ENCODE measurements at regions not wholly inside any gene's neighbourhood (a gene's known extent, or its start where the extent isn't known, plus 50 kb on each side); places are given as distances from the start of the nearest gene placed in this dataset.
A peak's percentile ranks its signal among the peaks of the same experiment; 100 is the strongest.
"Not testable (repeated sequence)": the region's sequence is repeated elsewhere in the genome, so short reads cannot be mapped to it uniquely, and the experiment has no call there.

DNA sequence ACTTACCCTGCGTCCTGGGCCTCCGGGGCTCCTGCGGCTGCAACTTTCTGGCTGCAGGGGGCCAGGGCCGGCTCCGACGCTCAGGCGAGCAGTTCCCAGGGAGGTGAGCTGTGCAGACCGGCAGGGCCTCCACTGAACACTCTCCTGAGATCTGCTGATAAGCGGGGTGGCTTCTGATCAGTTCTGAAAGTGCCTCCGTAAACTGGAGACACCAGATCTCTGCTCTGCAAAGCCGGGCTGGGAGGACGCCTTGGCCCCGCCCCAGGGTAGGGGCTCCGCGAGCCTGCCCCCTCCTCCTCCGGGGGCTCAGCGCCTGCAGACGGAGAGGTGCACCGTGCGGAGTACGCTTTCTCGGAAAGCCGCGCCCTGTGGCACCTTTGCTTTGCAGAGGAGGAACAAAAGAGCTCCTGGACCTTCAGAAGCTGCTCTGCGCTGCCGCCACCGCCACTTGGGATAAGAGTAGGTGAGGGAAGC is 141.3 kb upstream of the VKORC1L1 start:
- ChIA-PET POLR2A (no interaction called here), CTCF (interaction anchor here (1.3 kb wide), 1 partner anchor 86 kb away, joined by 4 read pairs; no protein-coding TSS in a partner anchor)
- TF ChIP-seq, protein P1, sequence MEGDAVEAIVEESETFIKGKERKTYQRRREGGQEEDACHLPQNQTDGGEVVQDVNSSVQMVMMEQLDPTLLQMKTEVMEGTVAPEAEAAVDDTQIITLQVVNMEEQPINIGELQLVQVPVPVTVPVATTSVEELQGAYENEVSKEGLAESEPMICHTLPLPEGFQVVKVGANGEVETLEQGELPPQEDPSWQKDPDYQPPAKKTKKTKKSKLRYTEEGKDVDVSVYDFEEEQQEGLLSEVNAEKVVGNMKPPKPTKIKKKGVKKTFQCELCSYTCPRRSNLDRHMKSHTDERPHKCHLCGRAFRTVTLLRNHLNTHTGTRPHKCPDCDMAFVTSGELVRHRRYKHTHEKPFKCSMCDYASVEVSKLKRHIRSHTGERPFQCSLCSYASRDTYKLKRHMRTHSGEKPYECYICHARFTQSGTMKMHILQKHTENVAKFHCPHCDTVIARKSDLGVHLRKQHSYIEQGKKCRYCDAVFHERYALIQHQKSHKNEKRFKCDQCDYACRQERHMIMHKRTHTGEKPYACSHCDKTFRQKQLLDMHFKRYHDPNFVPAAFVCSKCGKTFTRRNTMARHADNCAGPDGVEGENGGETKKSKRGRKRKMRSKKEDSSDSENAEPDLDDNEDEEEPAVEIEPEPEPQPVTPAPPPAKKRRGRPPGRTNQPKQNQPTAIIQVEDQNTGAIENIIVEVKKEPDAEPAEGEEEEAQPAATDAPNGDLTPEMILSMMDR (IDR thresholded peaks at IDR 0.05; ENCODE audit: control extremely low read depth, extremely low read depth, low read depth, missing control alignments): no peak
- peak; percentile 19 for DNase-seq (ENCODE audit: extremely low spot score)

DNA sequence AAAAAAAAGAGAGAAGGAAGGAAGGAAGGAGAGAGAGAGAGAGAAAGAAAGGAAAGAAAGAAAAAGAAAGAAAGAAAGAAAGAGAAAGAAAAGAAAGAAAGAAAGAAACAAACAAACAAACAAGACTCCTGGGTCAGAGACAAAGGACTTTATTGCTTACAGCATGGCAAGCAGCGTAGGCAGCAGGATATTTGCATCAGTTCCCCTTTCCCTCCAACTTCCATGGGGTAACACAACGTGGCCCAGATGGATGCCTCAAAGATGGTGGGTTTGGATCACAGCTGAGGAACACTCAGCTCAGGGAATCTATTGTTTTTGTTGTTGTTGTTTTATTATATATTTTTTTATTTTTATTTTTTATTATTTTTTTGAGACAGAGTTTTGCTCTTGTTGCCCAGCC is 128.5 kb upstream of the VKORC1L1 start:
- CTCF ChIA-PET: no interaction called here

GRCh38 chr7:65746398-65746669 is 126.5 kb upstream of the VKORC1L1 start:
- TF ChIP-seq, protein P1 (IDR thresholded peaks at IDR 0.05; ENCODE audit: control extremely low read depth, extremely low read depth, low read depth, missing control alignments): no peak
- ChIA-PET CTCF (no interaction called here), POLR2A (no interaction called here)
- no peak for DNase-seq (ENCODE audit: extremely low spot score)

More for the DNA sequence above, 128.5 kb upstream of the VKORC1L1 start:
- POLR2A ChIA-PET: no interaction called here
- no peak for DNase-seq (ENCODE audit: extremely low spot score)
- TF ChIP-seq, protein P1 (IDR thresholded peaks at IDR 0.05; ENCODE audit: control extremely low read depth, extremely low read depth, low read depth, missing control alignments): no peak

- TF ChIP-seq, protein P1 (IDR thresholded peaks at IDR 0.05; ENCODE audit: control extremely low read depth, extremely low read depth, low read depth, missing control alignments): no peak
- DNase-seq (ENCODE audit: extremely low spot score): no peak
- CTCF ChIA-PET: interaction anchor here (2.0 kb wide), 1 partner anchor 91 kb away, joined by 6 read pairs; no protein-coding TSS in a partner anchor
- POLR2A ChIA-PET: interaction anchor here (0.6 kb wide), 2 partner anchors 22 to 144 kb away, joined by 3 to 5 read pairs; no protein-coding TSS in a partner anchor
These were observed 123.8 kb upstream of the VKORC1L1 start for GRCh38 chr7:65749039-65749438.

DNA sequence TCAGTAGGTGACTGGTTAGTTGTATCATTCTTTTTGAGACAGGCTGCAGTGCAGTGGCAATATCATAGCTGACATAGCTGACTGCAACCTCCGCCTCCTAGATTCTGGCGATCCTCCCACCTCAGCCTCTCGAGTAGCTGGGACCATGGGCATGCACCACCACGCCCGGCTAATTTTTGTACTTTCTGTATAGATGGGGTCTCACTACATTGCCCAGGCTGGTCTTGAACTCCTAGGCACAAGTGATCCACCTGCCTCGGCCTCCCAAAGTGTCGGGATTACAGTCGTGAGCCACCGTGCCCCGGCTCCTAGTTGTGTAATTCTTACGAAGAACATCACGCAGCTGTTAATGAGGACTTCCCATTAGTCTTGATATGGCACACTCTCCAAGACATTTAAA is 123.4 kb upstream of the VKORC1L1 start:
- ChIA-PET CTCF (interaction anchor here (0.6 to 2.0 kb wide), 4 partner anchors 8 to 91 kb away, joined by 3 to 6 read pairs (median 4); no protein-coding TSS in a partner anchor), POLR2A (no interaction called here)
- no peak for DNase-seq (ENCODE audit: extremely low spot score)
- TF ChIP-seq, protein P1 (IDR thresholded peaks at IDR 0.05; ENCODE audit: control extremely low read depth, extremely low read depth, low read depth, missing control alignments): no peak

DNA sequence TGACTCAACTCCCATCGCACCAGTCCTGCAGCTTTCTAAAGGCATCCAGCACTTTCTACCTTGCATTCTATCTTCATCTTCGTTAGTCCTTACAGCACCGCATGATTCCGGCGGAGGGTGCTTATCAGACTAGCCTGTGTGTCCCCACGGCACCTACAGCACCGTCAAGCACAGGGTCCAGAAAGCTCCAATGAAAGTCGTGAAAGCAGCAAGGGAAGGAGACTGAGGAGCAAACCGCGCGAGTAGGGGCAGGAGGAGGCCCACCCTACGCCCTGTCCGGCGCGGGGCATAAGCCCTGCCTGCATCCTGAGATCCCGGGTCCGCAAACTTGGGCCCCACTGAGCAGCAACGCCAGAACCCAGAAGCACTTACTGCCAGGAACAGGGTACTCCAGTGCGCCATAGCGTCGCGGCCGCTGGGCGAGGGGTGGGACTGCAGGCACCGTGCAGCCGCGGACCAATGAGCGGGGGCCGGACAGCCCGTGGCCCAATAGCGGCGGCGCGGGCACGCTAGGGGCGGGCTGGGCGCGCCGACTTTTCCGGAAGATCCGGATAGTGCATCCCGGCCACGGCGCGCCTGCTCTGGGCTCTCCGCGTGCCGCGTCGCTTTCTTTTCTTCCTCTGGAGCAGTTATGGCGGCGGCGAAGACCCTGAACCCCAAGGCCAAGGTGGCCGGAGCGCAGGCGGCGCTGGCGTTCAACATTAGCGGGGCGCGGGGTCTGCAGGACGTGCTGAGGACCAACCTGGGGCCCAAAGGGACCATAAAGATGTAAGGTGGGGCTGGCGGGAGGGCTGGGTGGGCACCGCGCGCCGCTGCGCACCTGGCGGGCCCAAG is 122.1 kb upstream of the VKORC1L1 start:
- CTCF ChIA-PET: interaction anchor here (0.9 to 2.0 kb wide), 5 partner anchors 55 to 228 kb away, joined by 3 to 8 read pairs (median 4); no protein-coding TSS in a partner anchor
- POLR2A ChIA-PET: no interaction called here
- TF ChIP-seq, protein P1 (IDR thresholded peaks at IDR 0.05; ENCODE audit: control extremely low read depth, extremely low read depth, low read depth, missing control alignments): no peak

DNA sequence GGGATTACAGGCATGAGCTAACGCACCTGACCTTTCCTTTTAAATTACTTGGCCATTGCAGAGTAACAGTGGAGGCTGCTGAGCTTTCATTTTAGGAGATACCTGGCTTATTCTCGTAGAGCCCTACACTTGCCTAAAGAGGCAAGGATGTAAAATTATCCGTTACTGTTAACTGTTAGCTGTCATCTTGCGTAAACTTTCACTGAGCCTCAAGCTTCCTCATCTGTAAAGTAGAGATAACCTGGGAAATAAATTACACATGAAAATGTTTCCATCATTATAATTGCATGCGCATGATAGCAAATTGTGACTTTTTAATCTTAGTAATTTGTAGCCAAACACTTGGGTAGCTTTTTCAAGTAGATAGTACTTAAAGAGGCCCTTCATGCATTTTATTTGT is 118.8 kb upstream of the VKORC1L1 start:
- DNase-seq (ENCODE audit: extremely low spot score); CTCF ChIA-PET: not testable (repeated sequence)

More for the DNA sequence above, 122.1 kb upstream of the VKORC1L1 start:
- DNase-seq (ENCODE audit: extremely low spot score): peak; percentile 96

GRCh38 chr7:65758991-65759390 is 113.9 kb upstream of the VKORC1L1 start:
- DNase-seq (ENCODE audit: extremely low spot score); CTCF ChIA-PET; POLR2A ChIA-PET: not testable (repeated sequence)

More for the DNA sequence above, 118.8 kb upstream of the VKORC1L1 start:
- POLR2A ChIA-PET: not testable (repeated sequence)

- POLR2A ChIA-PET; DNase-seq (ENCODE audit: extremely low spot score): not testable (repeated sequence)
- CTCF ChIA-PET: interaction anchor here (1.1 kb wide), 1 partner anchor 78 kb away, joined by 3 read pairs; no protein-coding TSS in a partner anchor
These were observed 110.2 kb upstream of the VKORC1L1 start for GRCh38 chr7:65762712-65763111.

DNA sequence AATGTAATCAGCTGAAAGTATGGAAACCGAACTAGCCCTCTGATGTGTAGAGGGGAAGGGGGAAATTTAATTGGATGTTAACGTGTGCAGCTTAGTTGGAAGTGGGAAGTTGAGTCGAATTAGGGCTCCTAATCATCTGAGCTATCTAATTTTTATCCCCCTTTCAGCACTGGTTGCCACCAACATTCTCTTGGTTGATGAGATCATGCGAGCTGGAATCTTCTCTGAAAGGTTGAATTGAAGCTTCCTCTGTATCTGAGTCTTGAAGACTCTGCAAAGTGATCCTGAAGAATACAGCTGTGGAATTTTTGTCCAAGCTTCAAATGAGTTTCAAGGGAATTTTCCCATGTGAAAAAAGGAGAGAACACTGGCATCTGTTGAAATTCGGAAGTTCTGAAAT is 109.8 kb upstream of the VKORC1L1 start:
- POLR2A ChIA-PET; DNase-seq (ENCODE audit: extremely low spot score): not testable (repeated sequence)
- CTCF ChIA-PET: interaction anchor here (1.1 kb wide), 1 partner anchor 78 kb away, joined by 3 read pairs; no protein-coding TSS in a partner anchor
